Esophagus muscularis mucosa (tissue), 4 donors: ENCODE measurements at regions not wholly inside any gene's neighbourhood (a gene's known extent, or its start where the extent isn't known, plus 50 kb on each side); places are given as distances from the start of the nearest gene placed in this dataset.

ENCODE experiments used
- DNase-seq: peaks from one replicate; pipeline ENCODE4 v3.0.0-alpha.2; 2017; ENCODE audit errors: extremely low spot score
- H3K27ac ChIP-seq, 4 donors: fragments of 200-600 bp; sonication (generic); replicated peaks in 1 of 4; 1 replicate in 3 of 4; 2 replicates in 1 of 4; pipeline ENCODE4 v1.5.1; 2016 to 2019; ENCODE audit warnings: mild to moderate bottlenecking in 1 of 4
- H3K27me3 ChIP-seq, 4 donors: fragments of 200-600 bp; sonication (generic); one replicate each; pipeline versions ENCODE4 v1.5.1 to v1.6.0; 2016 to 2019
- H3K36me3 ChIP-seq, 4 donors: fragments of 200-600 bp; sonication (generic); one replicate each; pipeline ENCODE4 v1.5.1; 2016 to 2019
- H3K4me1 ChIP-seq, 4 donors: fragments of 200-600 bp; sonication (generic); one replicate each; pipeline ENCODE4 v1.5.1; 2016 to 2019
- H3K4me3 ChIP-seq, 4 donors: fragments of 200-600 bp; sonication (generic); 1 replicate in 2 of 4; 2 replicates in 2 of 4; pipeline ENCODE4 v1.5.1; 2016 to 2019; ENCODE audit warnings: mild to moderate bottlenecking in 4 of 4, moderate library complexity in 1 of 4
- H3K9me3 ChIP-seq, 4 donors: fragments of 200-600 bp; sonication (generic); 1 replicate in 3 of 4; 2 replicates in 1 of 4; pipeline ENCODE4 v1.5.1; 2016 to 2019
- EP300 ChIP-seq: sonication (generic); formaldehyde crosslinking; IDR thresholded peaks from one replicate; pipeline ENCODE4 v1.6.1; 2017; ENCODE audit warnings: antibody characterized with exemption
- POLR2A ChIP-seq: fragments of 450-650 bp; IDR thresholded peaks from one replicate; pipeline ENCODE4 v1.6.1; 2017; ENCODE audit warnings: antibody characterized with exemption, moderate library complexity, mild to moderate bottlenecking, low read depth
- POLR2AphosphoS5 ChIP-seq, 2 donors: sonication (generic); formaldehyde crosslinking; IDR thresholded peaks; one replicate each; pipeline ENCODE4 v1.6.1; 2017; ENCODE audit warnings: antibody characterized with exemption in 2 of 2
- WGBS: methylation state at CpG from one replicate; pipeline ENCODE4 v1.1.5; 2018; 5-methylcytosine and 5-hydroxymethylcytosine counted together
- intact Hi-C: fragments of 100-400 bp; cut with DNase I; formaldehyde crosslinking; loops from one replicate; pipeline ENCODE4 v1.15.1; 2023
- TF ChIP-seq, protein P1 (sequence below), 3 experiments: fragments of 200-600 bp in 2 of 3; fragments of 450-650 bp in 1 of 3; sonication (generic) in 2 of 3; IDR thresholded peaks; one replicate each; pipeline ENCODE4 v1.5.1; 2017 to 2019; ENCODE audit warnings: antibody characterized with exemption in 3 of 3, mild to moderate bottlenecking in 2 of 3, moderate library complexity in 1 of 3

GRCh38 chr2:117179405-117179804 is 635.1 kb upstream of the DDX18 start:
- H3K27me3 ChIP-seq: no peaks in the 10 kb centered on the region
- TF ChIP-seq, protein P1, sequence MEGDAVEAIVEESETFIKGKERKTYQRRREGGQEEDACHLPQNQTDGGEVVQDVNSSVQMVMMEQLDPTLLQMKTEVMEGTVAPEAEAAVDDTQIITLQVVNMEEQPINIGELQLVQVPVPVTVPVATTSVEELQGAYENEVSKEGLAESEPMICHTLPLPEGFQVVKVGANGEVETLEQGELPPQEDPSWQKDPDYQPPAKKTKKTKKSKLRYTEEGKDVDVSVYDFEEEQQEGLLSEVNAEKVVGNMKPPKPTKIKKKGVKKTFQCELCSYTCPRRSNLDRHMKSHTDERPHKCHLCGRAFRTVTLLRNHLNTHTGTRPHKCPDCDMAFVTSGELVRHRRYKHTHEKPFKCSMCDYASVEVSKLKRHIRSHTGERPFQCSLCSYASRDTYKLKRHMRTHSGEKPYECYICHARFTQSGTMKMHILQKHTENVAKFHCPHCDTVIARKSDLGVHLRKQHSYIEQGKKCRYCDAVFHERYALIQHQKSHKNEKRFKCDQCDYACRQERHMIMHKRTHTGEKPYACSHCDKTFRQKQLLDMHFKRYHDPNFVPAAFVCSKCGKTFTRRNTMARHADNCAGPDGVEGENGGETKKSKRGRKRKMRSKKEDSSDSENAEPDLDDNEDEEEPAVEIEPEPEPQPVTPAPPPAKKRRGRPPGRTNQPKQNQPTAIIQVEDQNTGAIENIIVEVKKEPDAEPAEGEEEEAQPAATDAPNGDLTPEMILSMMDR (IDR thresholded peaks at IDR 0.05): no peak
- TF ChIP-seq EP300 (no peak), POLR2AphosphoS5 (IDR thresholded peaks at IDR 0.05) (no peak), POLR2A (no peak)
- no peaks in the 10 kb centered on the region for H3K36me3 ChIP-seq
- WGBS: 95% methylated on average over 3 of the region's 3 CpGs
- DNase-seq: no peak
- intact Hi-C loops: no loop called here
- H3K9me3 ChIP-seq: no peaks in the 10 kb centered on the region
- H3K27ac ChIP-seq: no peak overlapping the region
- no peaks in the 10 kb centered on the region for H3K4me1 ChIP-seq
- no peak overlapping the region for H3K4me3 ChIP-seq

DNA sequence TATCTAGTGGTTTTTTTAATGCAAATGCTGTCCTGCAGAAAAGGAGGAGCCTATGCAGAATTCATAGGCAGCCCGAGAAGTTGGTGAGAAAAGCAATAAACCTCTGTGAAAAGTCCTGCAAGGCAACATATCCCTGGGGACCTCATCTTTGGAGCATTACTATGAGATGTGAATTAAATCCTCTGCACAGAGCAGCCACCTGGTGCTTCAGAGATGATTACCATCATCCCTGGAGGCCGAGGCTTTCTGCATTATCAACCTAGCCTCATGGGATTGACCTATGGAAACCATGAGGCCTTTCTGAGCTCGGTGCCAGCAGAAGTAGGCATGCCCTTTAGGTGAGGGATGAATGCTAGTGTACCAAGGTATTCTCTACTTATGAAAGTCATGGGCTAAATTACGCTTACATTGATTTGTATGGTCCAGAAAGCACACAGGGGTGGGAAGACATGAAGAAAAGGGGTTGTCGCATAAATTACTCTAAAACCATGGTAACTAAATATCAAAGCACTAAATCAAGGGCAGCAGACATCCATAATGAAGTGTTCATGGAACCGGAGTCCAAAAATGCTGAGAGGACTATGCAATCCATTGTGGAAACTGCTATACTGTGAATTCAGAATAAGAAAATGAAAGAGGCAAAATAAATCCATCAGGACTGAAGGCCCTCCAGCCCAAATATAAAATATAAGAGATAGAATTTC is 623.5 kb upstream of the DDX18 start:
- no peak overlapping the region for H3K4me3 ChIP-seq
- no peaks in the 10 kb centered on the region for H3K9me3 ChIP-seq
- no peak for DNase-seq
- H3K27ac ChIP-seq: no peak overlapping the region
- H3K27me3 ChIP-seq: no peaks in the 10 kb centered on the region
- intact Hi-C loops: no loop called here
- no peaks in the 10 kb centered on the region for H3K4me1 ChIP-seq
- H3K36me3 ChIP-seq: no peaks in the 10 kb centered on the region
- WGBS: 83% methylated on average over 6 of the region's 6 CpGs
- TF ChIP-seq EP300 (no peak), POLR2A (no peak), POLR2AphosphoS5 (IDR thresholded peaks at IDR 0.05) (no peak)
- TF ChIP-seq, protein P1 (IDR thresholded peaks at IDR 0.05): no peak

- H3K9me3 ChIP-seq: no peaks in the 10 kb centered on the region
- no peak overlapping the region for H3K27ac ChIP-seq
- H3K4me3 ChIP-seq: no peak overlapping the region
- intact Hi-C loops: no loop called here
- H3K4me1 ChIP-seq: no peaks in the 10 kb centered on the region
- 92% methylated on average over 4 of the region's 4 CpGs for WGBS
- TF ChIP-seq POLR2A (no peak), EP300 (no peak), POLR2AphosphoS5 (IDR thresholded peaks at IDR 0.05) (no peak)
- TF ChIP-seq, protein P1 (IDR thresholded peaks at IDR 0.05): no peak
- DNase-seq: no peak
- no peaks in the 10 kb centered on the region for H3K27me3 ChIP-seq
- H3K36me3 ChIP-seq: no peaks in the 10 kb centered on the region
These were observed 619.1 kb upstream of the DDX18 start for GRCh38 chr2:117195381-117195780.

- 74% methylated on average over 4 of the region's 4 CpGs for WGBS
- intact Hi-C loops: no loop called here
- Histone ChIP-seq H3K4me3 (no peak overlapping the region), H3K27ac (no peak overlapping the region), H3K27me3 (no peaks in the 10 kb centered on the region), H3K9me3 (no peaks in the 10 kb centered on the region), H3K36me3 (no peaks in the 10 kb centered on the region), H3K4me1 (no peaks in the 10 kb centered on the region)
- DNase-seq: no peak
- TF ChIP-seq POLR2A (no peak), POLR2AphosphoS5 (IDR thresholded peaks at IDR 0.05) (no peak), EP300 (no peak)
- TF ChIP-seq, protein P1 (IDR thresholded peaks at IDR 0.05): no peak
These were observed 615.0 kb upstream of the DDX18 start for GRCh38 chr2:117199511-117199910.

DNA sequence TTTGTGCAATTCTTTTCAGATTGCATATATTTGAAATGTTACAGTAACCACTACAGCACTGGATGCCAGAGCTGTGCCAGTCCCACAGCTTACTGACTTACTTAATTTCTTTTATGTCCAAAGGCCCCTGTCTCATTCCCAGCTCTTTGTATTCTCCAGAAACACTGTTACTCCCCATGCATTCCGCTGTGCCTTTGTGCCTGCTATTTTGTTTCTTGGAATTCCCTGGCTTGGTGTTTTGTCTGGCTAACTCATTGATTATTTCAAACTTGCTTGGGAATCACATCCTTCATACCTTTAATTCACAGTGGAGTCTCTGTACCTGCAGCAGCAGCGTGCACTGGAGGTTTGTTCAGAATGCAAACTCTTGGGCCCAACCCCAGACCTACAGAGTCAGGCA is 601.9 kb upstream of the DDX18 start:
- TF ChIP-seq POLR2AphosphoS5 (IDR thresholded peaks at IDR 0.05) (no peak), POLR2A (no peak), EP300 (no peak)
- TF ChIP-seq, protein P1 (IDR thresholded peaks at IDR 0.05): no peak
- no peaks in the 10 kb centered on the region for H3K27me3 ChIP-seq
- H3K36me3 ChIP-seq: no peaks in the 10 kb centered on the region
- no peaks in the 10 kb centered on the region for H3K4me1 ChIP-seq
- intact Hi-C loops: no loop called here
- H3K4me3 ChIP-seq: no peak overlapping the region
- WGBS: 79% methylated on average over 2 of the region's 2 CpGs
- no peaks in the 10 kb centered on the region for H3K9me3 ChIP-seq
- no peak overlapping the region for H3K27ac ChIP-seq
- DNase-seq: no peak
